ENCODE measurements at regions not wholly inside any gene's neighbourhood (a gene's known extent, or its start where the extent isn't known, plus 50 kb on each side); places are given as distances from the start of the nearest gene placed in this dataset.

DNA sequence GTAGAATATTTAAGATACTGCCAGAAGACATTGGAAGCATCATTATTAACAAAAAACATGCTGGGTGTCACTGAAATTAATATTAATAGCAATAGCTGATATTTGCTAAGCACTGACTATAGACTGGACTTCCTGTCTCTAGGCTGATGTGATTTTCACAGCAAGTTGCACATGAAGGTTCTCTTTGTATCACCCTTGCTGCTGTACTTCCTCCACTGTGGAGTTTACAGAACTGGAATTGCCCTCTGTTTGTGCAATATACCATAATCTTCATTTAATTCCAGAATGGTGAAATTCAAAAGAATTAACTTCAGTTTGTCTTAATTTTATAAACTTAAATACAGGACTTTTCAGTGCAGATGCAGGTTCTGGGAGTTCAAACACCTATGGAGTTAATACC, 585.1 kb downstream of the RNF144A start:
- TF ChIP-seq POLR2A (IDR thresholded peaks at IDR 0.05; ENCODE audit: low read depth, low read length) (no peak), POLR2AphosphoS5 (IDR thresholded peaks at IDR 0.05; ENCODE audit: low read depth, low read length) (no peak)

All from GM12891 (cell line).